Activated CD4-positive, alpha-beta T cell treated with anti-CD3 and anti-CD28 coated beads, Interleukin-2, amount 50 U/mL, for 48 hours (primary cell): ENCODE measurements at regions not wholly inside any gene's neighbourhood (a gene's known extent, or its start where the extent isn't known, plus 50 kb on each side); places are given as distances from the start of the nearest gene placed in this dataset.

Source experiments
- DNase-seq, 2 experiments: peaks; one replicate each; pipeline ENCODE4 v3.0.0-alpha.2; 2020

- no peak for DNase-seq
These were observed 164.7 kb upstream of the CTTNBP2NL start for GRCh38 chr1:112231331-112231730.

GRCh38 chr1:112232848-112233247 lies 163.2 kb upstream of the CTTNBP2NL start:
- DNase-seq: no peak

GRCh38 chr1:112234710-112235109 lies 161.3 kb upstream of the CTTNBP2NL start:
- no peak for DNase-seq

- no peak for DNase-seq
These were observed 157.9 kb upstream of the CTTNBP2NL start for GRCh38 chr1:112237983-112238545.

GRCh38 chr1:112239683-112240330 lies 156.2 kb upstream of the CTTNBP2NL start:
- DNase-seq: no peak

- no peak for DNase-seq
These were observed 153.5 kb upstream of the CTTNBP2NL start for GRCh38 chr1:112242470-112242869.

GRCh38 chr1:112244131-112244530 lies 151.9 kb upstream of the CTTNBP2NL start:
- DNase-seq: no peak

- DNase-seq: no peak
These were observed 150.9 kb upstream of the CTTNBP2NL start for GRCh38 chr1:112245114-112245513.

- no peak for DNase-seq
These were observed 148.9 kb upstream of the CTTNBP2NL start for GRCh38 chr1:112247036-112247597.

GRCh38 chr1:112247961-112248360 lies 148.1 kb upstream of the CTTNBP2NL start:
- DNase-seq: no peak

GRCh38 chr1:112250892-112251291 lies 145.1 kb upstream of the CTTNBP2NL start:
- no peak for DNase-seq

GRCh38 chr1:112251766-112252506 lies 144.1 kb upstream of the CTTNBP2NL start:
- DNase-seq: no peak

GRCh38 chr1:112253366-112253765 lies 142.6 kb upstream of the CTTNBP2NL start:
- DNase-seq: no peak

- no peak for DNase-seq
These were observed 140.9 kb upstream of the CTTNBP2NL start for GRCh38 chr1:112255080-112255479.

- DNase-seq: no peak
These were observed 139.6 kb upstream of the CTTNBP2NL start for GRCh38 chr1:112256411-112256810.

- DNase-seq: no peak
These were observed 138.8 kb upstream of the CTTNBP2NL start for GRCh38 chr1:112257043-112257835.

- no peak for DNase-seq
These were observed 135.3 kb upstream of the CTTNBP2NL start for GRCh38 chr1:112260699-112261098.

GRCh38 chr1:112262316-112262715 lies 133.7 kb upstream of the CTTNBP2NL start:
- no peak for DNase-seq

GRCh38 chr1:112263042-112263441 lies 133.0 kb upstream of the CTTNBP2NL start:
- DNase-seq: no peak

- DNase-seq: no peak
These were observed 132.6 kb upstream of the CTTNBP2NL start for GRCh38 chr1:112263453-112263852.

GRCh38 chr1:112264010-112264409 lies 132.0 kb upstream of the CTTNBP2NL start:
- no peak for DNase-seq

- DNase-seq: no peak
These were observed 131.5 kb upstream of the CTTNBP2NL start for GRCh38 chr1:112264553-112264952.

- DNase-seq: no peak
These were observed 130.1 kb upstream of the CTTNBP2NL start for GRCh38 chr1:112265931-112266330.
